PC-3 (cell line): ENCODE measurements at regions not wholly inside any gene's neighbourhood (a gene's known extent, or its start where the extent isn't known, plus 50 kb on each side); places are given as distances from the start of the nearest gene placed in this dataset.

ENCODE experiments used
- ATAC-seq: fragments of 200-7000 bp; cut with Tn5 transposase; 2 replicates; pipeline ENCODE4 v1.9.1; 2020; ENCODE audit warnings: mild to moderate bottlenecking, moderate library complexity
- BruUV-seq: library from RNA; stranded (reverse); fragments of 400-500 nt; replicated peaks from 2 replicates; lab custom pipeline; 2021; lab: Mats Ljungman, UMichigan
- CTCF ChIA-PET: fragments of 300-600 bp; sonication (Branson Sonifier 250); formaldehyde crosslinking; loops from one replicate; lab custom pipeline; 2022; ENCODE audit warnings: antibody characterized with exemption; lab: Charles Lee
- POLR2A ChIA-PET: fragments of 300-600 bp; sonication (Branson Sonifier 250); formaldehyde crosslinking; loops from one replicate; lab custom pipeline; 2022; ENCODE audit warnings: antibody characterized with exemption; ENCODE audit not compliant: unreplicated experiment; lab: Charles Lee
- DNase-seq: peaks from one replicate; pipeline ENCODE4 v3.0.0-alpha.2; 2015
- H2AFZ ChIP-seq: fragments of 300-600 bp; sonication (generic); 2 replicates; pipeline ENCODE4 v1.6.0; 2016; ENCODE audit warnings: antibody characterized with exemption, low read length
- H3F3A ChIP-seq: fragments of 300-600 bp; sonication (generic); one replicate; pipeline ENCODE4 v1.6.0; 2017; ENCODE audit warnings: antibody characterized with exemption, low read length, control low read depth, mild to moderate bottlenecking; ENCODE audit not compliant: unreplicated experiment
- H3K27ac ChIP-seq: fragments of 300-600 bp; sonication (generic); 2 replicates; pipeline ENCODE4 v1.5.1; 2016; ENCODE audit warnings: mild to moderate bottlenecking, low read length
- H3K27me3 ChIP-seq: fragments of 300-600 bp; sonication (generic); 2 replicates; pipeline ENCODE4 v1.6.1; 2016; ENCODE audit warnings: low read length, mixed read lengths
- H3K36me3 ChIP-seq: fragments of 300-600 bp; sonication (generic); 2 replicates; pipeline ENCODE4 v1.6.1; 2016; ENCODE audit warnings: low read depth, mixed run types, low read length, mixed read lengths
- H3K4me1 ChIP-seq: fragments of 300-600 bp; sonication (generic); 2 replicates; pipeline ENCODE4 v1.5.1; 2016; ENCODE audit warnings: low read length; ENCODE audit not compliant: insufficient read depth
- H3K4me2 ChIP-seq: fragments of 300-600 bp; sonication (generic); 2 replicates; pipeline ENCODE4 v1.6.0; 2016; ENCODE audit warnings: low read length
- H3K4me3 ChIP-seq: fragments of 300-600 bp; sonication (generic); 2 replicates; pipeline ENCODE4 v1.5.1; 2016; ENCODE audit warnings: mild to moderate bottlenecking, low read length, mixed read lengths
- H3K79me2 ChIP-seq: fragments of 300-600 bp; sonication (generic); 2 replicates; pipeline ENCODE4 v1.6.1; 2017; ENCODE audit warnings: low read length, mixed read lengths
- H3K9ac ChIP-seq: fragments of 300-600 bp; sonication (generic); 2 replicates; pipeline ENCODE4 v1.6.0; 2016; ENCODE audit warnings: mild to moderate bottlenecking, low read length
- H3K9me2 ChIP-seq: fragments of 300-600 bp; sonication (generic); replicated peaks from 2 replicates; pipeline ENCODE4 v1.6.1; 2016; ENCODE audit warnings: mixed run types, low read length, mixed read lengths
- H3K9me3 ChIP-seq: fragments of 300-600 bp; sonication (generic); 2 replicates; pipeline ENCODE4 v1.6.1; 2016; ENCODE audit warnings: low read length, mixed read lengths
- H4K20me1 ChIP-seq: fragments of 300-600 bp; sonication (generic); 2 replicates; pipeline ENCODE4 v1.6.1; 2016; ENCODE audit warnings: low read length, mixed read lengths
- CTCF ChIP-seq: fragments of 300-600 bp; sonication (generic); conservative IDR thresholded peaks from 2 replicates; pipeline ENCODE4 v1.5.1; 2017; ENCODE audit warnings: antibody characterized with exemption, low read depth, mild to moderate bottlenecking, low read length
- EZH2 ChIP-seq: fragments of 300-600 bp; sonication (generic); IDR thresholded peaks from one replicate; pipeline ENCODE4 v1.6.1; 2017; ENCODE audit warnings: antibody characterized with exemption, mild to moderate bottlenecking, low read length; ENCODE audit not compliant: unreplicated experiment
- EZH2phosphoT487 ChIP-seq: fragments of 300-600 bp; sonication (generic); IDR thresholded peaks from 2 replicates; pipeline ENCODE4 v1.6.1; 2018; ENCODE audit warnings: mild to moderate bottlenecking, antibody characterized with exemption, low read length, borderline replicate concordance
- intact Hi-C: fragments of 100-400 bp; cut with micrococcal nuclease; formaldehyde crosslinking; loops from 2 replicates; pipeline ENCODE4 v1.9.0; 2023

- H3K4me3 ChIP-seq: 0 out of 2 replicates have a peak overlapping the region, but pooled peaks have one; percentile 25
- ATAC-seq (peak; percentile 85), DNase-seq (peak; percentile 68)
- BruUV-seq: no TSS peak
- no peaks in the 10 kb centered on the region for H3F3A ChIP-seq
- H3K4me1 ChIP-seq: no peaks in the 10 kb centered on the region
- TF ChIP-seq EZH2phosphoT487 (no peak), CTCF (peak; percentile 78), EZH2 (no peak)
- H3K4me2 ChIP-seq: peak overlapping the region; percentile 65
- intact Hi-C loops: loop anchor here (2.0 kb wide), 1 partner anchor 145 kb away; no protein-coding TSS in a partner anchor
- no peak overlapping the region for H3K27ac ChIP-seq
- H2AFZ ChIP-seq: peak overlapping the region; percentile 13; the same call in 1 of the 2 replicates
- H3K36me3 ChIP-seq: no peaks in the 10 kb centered on the region
- H3K27me3 ChIP-seq: peaks cover 22% of the 10 kb centered on the region
- ChIA-PET CTCF (no interaction called here), POLR2A (no interaction called here)
- H3K9me2 ChIP-seq: no peaks in the 10 kb centered on the region
- no peak overlapping the region for H3K9ac ChIP-seq
- no peaks in the 10 kb centered on the region for H3K79me2 ChIP-seq
- no peaks in the 10 kb centered on the region for H3K9me3 ChIP-seq
- no peaks in the 10 kb centered on the region for H4K20me1 ChIP-seq
These were observed 52.0 kb upstream of the KCNA1 start for GRCh38 chr12:4857472-4858291.

GRCh38 chr12:4858386-4858785, 51.3 kb upstream of the KCNA1 start:
- no peaks in the 10 kb centered on the region for H4K20me1 ChIP-seq
- ChIA-PET CTCF (no interaction called here), POLR2A (no interaction called here)
- no peaks in the 10 kb centered on the region for H3F3A ChIP-seq
- intact Hi-C loops: no loop called here
- DNase-seq: no peak
- no peak overlapping the region for H3K27ac ChIP-seq
- peaks cover 25% of the 10 kb centered on the region for H3K27me3 ChIP-seq
- H3K4me2 ChIP-seq: no peak overlapping the region
- H3K9ac ChIP-seq: no peak overlapping the region
- no peak for ATAC-seq
- TF ChIP-seq CTCF (no peak), EZH2 (no peak), EZH2phosphoT487 (no peak)
- H3K79me2 ChIP-seq: no peaks in the 10 kb centered on the region
- H3K4me3 ChIP-seq: no peak overlapping the region
- H3K9me3 ChIP-seq: no peaks in the 10 kb centered on the region
- H3K9me2 ChIP-seq: no peaks in the 10 kb centered on the region
- H2AFZ ChIP-seq: no peak overlapping the region
- H3K4me1 ChIP-seq: no peaks in the 10 kb centered on the region
- no peaks in the 10 kb centered on the region for H3K36me3 ChIP-seq
- BruUV-seq: no TSS peak
